GM18520 (cell line): ENCODE measurements at regions not wholly inside any gene's neighbourhood (a gene's known extent, or its start where the extent isn't known, plus 50 kb on each side); places are given as distances from the start of the nearest gene placed in this dataset.

Experiments
- ATAC-seq: cut with Tn5 transposase; IDR thresholded peaks from one replicate; pipeline ENCODE4 v1.9.1; 2021; ENCODE audit not compliant: unreplicated experiment

- no peak for ATAC-seq
Observed at GRCh38 chr9:26191711-26192110, 513.5 kb upstream of the TUSC1 start.

GRCh38 chr9:26181836-26182235 is 503.6 kb upstream of the TUSC1 start:
- ATAC-seq, result no peak

GRCh38 chr9:26176628-26177027 is 498.4 kb upstream of the TUSC1 start:
- no peak for ATAC-seq

- no peak for ATAC-seq
Observed at GRCh38 chr9:26175264-26175663, 497.0 kb upstream of the TUSC1 start.

GRCh38 chr9:26172301-26172700 is 494.1 kb upstream of the TUSC1 start:
- no peak for ATAC-seq

- ATAC-seq, result no peak
Observed at GRCh38 chr9:26171691-26172090, 493.4 kb upstream of the TUSC1 start.

- no peak for ATAC-seq
Observed at GRCh38 chr9:26170190-26170589, 491.9 kb upstream of the TUSC1 start.

- no peak for ATAC-seq
Observed at GRCh38 chr9:26169708-26170107, 491.5 kb upstream of the TUSC1 start.

- no peak for ATAC-seq
Observed at GRCh38 chr9:26166537-26166936, 488.3 kb upstream of the TUSC1 start.

GRCh38 chr9:26165426-26165825 is 487.2 kb upstream of the TUSC1 start:
- no peak for ATAC-seq

GRCh38 chr9:26163931-26164330 is 485.7 kb upstream of the TUSC1 start:
- ATAC-seq, result no peak

- ATAC-seq, result no peak
Observed at GRCh38 chr9:26159575-26160392, 481.5 kb upstream of the TUSC1 start.

- no peak for ATAC-seq
Observed at GRCh38 chr9:26158631-26159150, 480.4 kb upstream of the TUSC1 start.

- ATAC-seq, result peak; percentile 70
Observed at GRCh38 chr9:26157411-26157810, 479.2 kb upstream of the TUSC1 start.

- no peak for ATAC-seq
Observed at GRCh38 chr9:26152350-26152749, 474.1 kb upstream of the TUSC1 start.

GRCh38 chr9:26148128-26148527 is 469.9 kb upstream of the TUSC1 start:
- no peak for ATAC-seq

GRCh38 chr9:26145938-26146337 is 467.7 kb upstream of the TUSC1 start:
- ATAC-seq, result no peak

- no peak for ATAC-seq
Observed at GRCh38 chr9:26142631-26143030, 464.4 kb upstream of the TUSC1 start.

GRCh38 chr9:26142201-26142600 is 464.0 kb upstream of the TUSC1 start:
- ATAC-seq, result no peak

GRCh38 chr9:26133537-26133936 is 455.3 kb upstream of the TUSC1 start:
- no peak for ATAC-seq

- no peak for ATAC-seq
Observed at GRCh38 chr9:26132746-26133312, 454.6 kb upstream of the TUSC1 start.

- ATAC-seq, result no peak
Observed at GRCh38 chr9:26131886-26132285, 453.6 kb upstream of the TUSC1 start.
